Fibroblast of skin of scalp (primary cell): ENCODE measurements at regions not wholly inside any gene's neighbourhood (a gene's known extent, or its start where the extent isn't known, plus 50 kb on each side); places are given as distances from the start of the nearest gene placed in this dataset.

Experiments used
- DNase-seq: peaks from one replicate; pipeline ENCODE4 v3.0.0-alpha.2; 2013

GRCh38 chr14:65320661-65321308, 91.7 kb upstream of the FUT8 start:
- no peak for DNase-seq

- no peak for DNase-seq
These were observed 91.1 kb upstream of the FUT8 start for GRCh38 chr14:65321370-65321875.

GRCh38 chr14:65329481-65329880, 83.0 kb upstream of the FUT8 start:
- no peak for DNase-seq

- DNase-seq: no peak
These were observed 82.6 kb upstream of the FUT8 start for GRCh38 chr14:65329911-65330310.

- no peak for DNase-seq
These were observed 82.1 kb upstream of the FUT8 start for GRCh38 chr14:65330416-65330815.

- DNase-seq: no peak
These were observed 80.9 kb upstream of the FUT8 start for GRCh38 chr14:65331652-65332051.

GRCh38 chr14:65332141-65332871, 80.2 kb upstream of the FUT8 start:
- peak; percentile 38 for DNase-seq

GRCh38 chr14:65333943-65334687, 78.4 kb upstream of the FUT8 start:
- peak; percentile 90 for DNase-seq

GRCh38 chr14:65334765-65335410, 77.6 kb upstream of the FUT8 start:
- DNase-seq: no peak

GRCh38 chr14:65335411-65335947, 77.1 kb upstream of the FUT8 start:
- DNase-seq: no peak

GRCh38 chr14:65336191-65336591, 76.3 kb upstream of the FUT8 start:
- peak; percentile 73 for DNase-seq

- DNase-seq: no peak
These were observed 72.7 kb upstream of the FUT8 start for GRCh38 chr14:65339866-65340265.

- DNase-seq: no peak
These were observed 68.5 kb upstream of the FUT8 start for GRCh38 chr14:65344011-65344410.

GRCh38 chr14:65345266-65345665, 67.3 kb upstream of the FUT8 start:
- no peak for DNase-seq

GRCh38 chr14:65346474-65346873, 66.1 kb upstream of the FUT8 start:
- DNase-seq: no peak

- no peak for DNase-seq
These were observed 65.6 kb upstream of the FUT8 start for GRCh38 chr14:65346895-65347294.

GRCh38 chr14:65348137-65348536, 64.4 kb upstream of the FUT8 start:
- DNase-seq: no peak

- no peak for DNase-seq
These were observed 63.4 kb upstream of the FUT8 start for GRCh38 chr14:65349100-65349499.

- DNase-seq: no peak
These were observed 60.9 kb upstream of the FUT8 start for GRCh38 chr14:65351493-65352194.

GRCh38 chr14:65352964-65353530, 59.5 kb upstream of the FUT8 start:
- DNase-seq: no peak

- no peak for DNase-seq
These were observed 58.4 kb upstream of the FUT8 start for GRCh38 chr14:65354131-65354530.

GRCh38 chr14:65354715-65355114, 57.8 kb upstream of the FUT8 start:
- no peak for DNase-seq
